Stimulated activated CD4-positive, alpha-beta T cell treated with anti-CD3 and anti-CD28 coated beads, Interleukin-12 subunit alpha, Interleukin-12 subunit beta, amount 100 ng/mL, for 48 hours (primary cell): ENCODE measurements at regions not wholly inside any gene's neighbourhood (a gene's known extent, or its start where the extent isn't known, plus 50 kb on each side); places are given as distances from the start of the nearest gene placed in this dataset.
"Not testable (repeated sequence)": the region's sequence is repeated elsewhere in the genome, so short reads cannot be mapped to it uniquely, and the experiment has no call there.

Experiments
- DNase-seq, 3 donors: peaks; one replicate each; pipeline ENCODE4 v3.0.0-alpha.2; 2020; ENCODE audit warnings: low read depth in 2 of 3, low spot score in 1 of 3

GRCh38 chr9:67708109-67708508 lies 150.6 kb upstream of the ANKRD20A1 start:
- not testable (repeated sequence) for DNase-seq

GRCh38 chr9:67711429-67711828 lies 147.3 kb upstream of the ANKRD20A1 start:
- not testable (repeated sequence) for DNase-seq

GRCh38 chr9:67711931-67712330 lies 146.8 kb upstream of the ANKRD20A1 start:
- DNase-seq = not testable (repeated sequence)

- DNase-seq = not testable (repeated sequence)
These were observed 145.8 kb upstream of the ANKRD20A1 start for GRCh38 chr9:67712956-67713355.

GRCh38 chr9:67717830-67718388 lies 140.8 kb upstream of the ANKRD20A1 start:
- not testable (repeated sequence) for DNase-seq

- not testable (repeated sequence) for DNase-seq
These were observed 138.2 kb upstream of the ANKRD20A1 start for GRCh38 chr9:67720491-67720890.

- DNase-seq = not testable (repeated sequence)
These were observed 136.2 kb upstream of the ANKRD20A1 start for GRCh38 chr9:67722460-67723090.

GRCh38 chr9:67723185-67723584 lies 135.5 kb upstream of the ANKRD20A1 start:
- DNase-seq = not testable (repeated sequence)

- DNase-seq = peak in 1 of 3 donors; percentile 28
These were observed 133.8 kb upstream of the ANKRD20A1 start for GRCh38 chr9:67724885-67725284.

GRCh38 chr9:67726213-67726988 lies 132.3 kb upstream of the ANKRD20A1 start:
- DNase-seq = not testable (repeated sequence)

GRCh38 chr9:67763133-67763532 lies 95.6 kb upstream of the ANKRD20A1 start:
- not testable (repeated sequence) for DNase-seq

- DNase-seq = not testable (repeated sequence)
These were observed 86.9 kb upstream of the ANKRD20A1 start for GRCh38 chr9:67771807-67772206.

- DNase-seq = not testable (repeated sequence)
These were observed 58.6 kb upstream of the ANKRD20A1 start for GRCh38 chr9:67800170-67800569.
